Inferior parietal cortex (tissue), 1 donor: ENCODE measurements at regions not wholly inside any gene's neighbourhood (a gene's known extent, or its start where the extent isn't known, plus 50 kb on each side); places are given as distances from the start of the nearest gene placed in this dataset.
"Not testable (repeated sequence)": the region's sequence is repeated elsewhere in the genome, so short reads cannot be mapped to it uniquely, and the experiment has no call there.

Experiments
- DNase-seq: peaks from one replicate; pipeline ENCODE4 v3.0.0-alpha.2; 2016; ENCODE audit errors: extremely low spot score

- no peak for DNase-seq
These were observed 97.0 kb upstream of the SMARCA2 start for GRCh38 chr9:1918108-1918507.

GRCh38 chr9:1918622-1919021 is 96.5 kb upstream of the SMARCA2 start:
- no peak for DNase-seq

DNA sequence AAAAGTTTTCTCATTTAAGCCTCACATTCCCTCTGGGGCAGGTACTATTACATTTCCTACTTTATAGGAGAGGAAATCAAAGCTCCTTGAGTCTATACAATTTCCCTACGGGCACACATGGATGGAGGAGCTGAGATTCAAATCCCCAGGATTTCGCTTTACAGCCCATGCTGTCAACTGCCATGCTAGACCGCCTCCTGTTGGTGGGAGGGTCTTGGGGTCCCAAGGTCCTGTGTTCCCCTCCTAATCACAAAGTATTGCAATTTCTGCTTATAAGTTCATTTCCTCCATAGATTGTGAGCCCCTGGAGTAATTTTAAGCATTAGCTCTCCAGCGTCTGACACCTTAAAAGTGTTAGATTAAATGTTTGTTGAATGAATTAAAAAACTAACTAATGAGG is 95.9 kb upstream of the SMARCA2 start:
- DNase-seq = no peak

GRCh38 chr9:1920386-1920785 is 94.8 kb upstream of the SMARCA2 start:
- DNase-seq = no peak

DNA sequence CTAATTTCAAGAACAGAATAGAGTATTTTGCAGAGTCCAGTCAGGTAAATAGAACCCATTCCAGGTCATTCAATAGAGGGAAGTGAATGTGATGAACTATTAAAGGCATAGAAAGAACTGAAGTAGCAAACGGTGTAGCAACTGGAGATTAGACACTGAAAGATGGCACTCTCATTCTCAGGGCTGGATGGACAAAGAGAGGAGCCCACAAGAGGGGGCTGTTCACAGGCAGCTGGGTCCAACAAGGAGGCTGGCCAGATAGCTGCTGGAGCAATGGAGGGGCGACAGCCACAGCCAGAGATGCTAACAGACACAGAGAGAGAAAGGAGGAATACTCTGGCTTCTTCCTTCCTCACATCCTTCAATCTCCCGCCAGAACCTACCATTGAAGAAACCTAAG is 93.1 kb upstream of the SMARCA2 start:
- no peak for DNase-seq

DNA sequence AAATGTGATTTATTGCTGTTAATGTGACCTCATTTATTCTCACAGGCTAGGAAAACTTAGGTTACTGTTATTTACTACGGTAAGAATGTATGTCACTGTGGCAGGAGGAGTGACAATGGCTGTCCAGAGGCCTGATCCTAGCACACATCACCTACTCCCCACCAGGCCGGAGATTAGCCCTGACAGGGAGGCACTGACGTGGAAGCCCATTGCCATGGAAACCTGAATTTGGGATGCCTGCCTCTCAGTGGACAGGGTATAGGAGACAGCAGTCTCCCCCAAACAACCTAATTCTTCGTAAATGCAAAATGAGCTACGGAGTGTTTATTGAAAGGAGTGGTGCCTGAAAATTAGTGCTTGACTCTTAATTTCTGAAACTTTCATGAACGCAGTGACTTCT is 87.6 kb upstream of the SMARCA2 start:
- DNase-seq = no peak

GRCh38 chr9:1929134-1929533 is 86.0 kb upstream of the SMARCA2 start:
- DNase-seq = no peak

- no peak for DNase-seq
These were observed 85.4 kb upstream of the SMARCA2 start for GRCh38 chr9:1929722-1930244.

GRCh38 chr9:1930245-1930736 is 84.9 kb upstream of the SMARCA2 start:
- not testable (repeated sequence) for DNase-seq

DNA sequence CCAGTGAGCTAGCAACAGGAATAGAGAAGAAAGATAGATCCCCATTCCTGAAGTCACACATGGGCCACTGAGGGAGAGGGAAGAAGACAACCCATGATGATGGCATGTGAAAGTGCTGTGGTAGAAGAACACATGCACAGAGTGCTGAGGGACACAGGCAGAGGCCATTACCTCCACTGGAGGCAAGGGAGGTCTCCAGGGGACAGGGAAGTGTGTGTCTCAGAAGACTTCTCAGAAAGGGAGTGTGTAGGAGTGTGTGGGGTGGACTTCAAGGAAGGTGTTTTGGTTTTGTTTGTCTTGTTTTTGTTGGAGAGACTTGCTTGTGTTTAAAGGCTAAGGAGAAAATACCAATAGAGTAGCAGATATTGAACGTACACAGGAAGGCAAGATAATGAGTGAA is 77.0 kb upstream of the SMARCA2 start:
- DNase-seq = no peak

DNA sequence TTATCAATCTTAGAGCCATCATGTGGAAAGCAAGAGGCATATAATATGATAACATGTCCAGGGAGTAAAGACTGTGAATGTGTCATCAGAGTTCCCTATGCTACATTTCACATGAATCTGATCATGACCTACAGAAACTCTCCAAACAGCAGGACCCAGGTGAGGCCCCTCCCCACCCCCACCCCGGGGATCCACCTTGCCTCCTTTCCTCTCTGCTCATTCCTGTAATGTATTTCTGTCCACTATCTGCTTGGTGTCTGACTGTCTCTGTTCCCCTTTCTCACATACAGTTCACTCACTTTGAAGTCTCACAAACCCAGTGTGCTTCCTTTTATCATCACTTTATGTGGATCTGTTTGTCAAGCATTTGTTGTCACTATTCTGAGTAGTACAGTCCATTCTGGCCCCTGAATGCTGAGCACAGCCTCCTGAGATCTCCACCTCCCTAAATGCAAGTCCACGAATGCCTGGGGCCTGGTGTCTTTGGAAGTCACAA is 76.4 kb upstream of the SMARCA2 start:
- DNase-seq = no peak

GRCh38 chr9:1939466-1939865 is 75.7 kb upstream of the SMARCA2 start:
- DNase-seq = no peak

DNA sequence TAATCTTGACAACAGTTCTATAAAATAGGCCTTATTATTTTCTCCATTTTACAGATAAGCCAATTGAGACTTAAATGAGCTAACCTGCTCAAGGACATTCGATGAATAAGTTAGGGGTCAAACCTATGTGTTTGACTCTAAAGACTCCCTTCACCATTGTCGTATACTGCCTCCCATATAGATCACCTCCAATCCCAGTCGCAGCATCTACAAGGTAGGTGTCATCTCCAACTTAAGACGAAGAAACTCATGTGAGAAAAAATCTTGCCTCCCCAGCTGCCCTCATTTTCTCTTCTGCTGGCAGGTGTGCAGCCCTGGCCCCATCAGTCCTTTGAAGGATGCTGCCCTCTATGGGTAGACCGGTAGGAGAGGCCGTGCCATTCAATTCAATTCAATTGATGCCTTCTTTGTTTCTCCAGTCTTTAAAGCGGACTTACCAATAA is 75.2 kb upstream of the SMARCA2 start:
- peak; percentile 40 for DNase-seq

- DNase-seq = no peak
These were observed 73.2 kb upstream of the SMARCA2 start for GRCh38 chr9:1941989-1942388.

DNA sequence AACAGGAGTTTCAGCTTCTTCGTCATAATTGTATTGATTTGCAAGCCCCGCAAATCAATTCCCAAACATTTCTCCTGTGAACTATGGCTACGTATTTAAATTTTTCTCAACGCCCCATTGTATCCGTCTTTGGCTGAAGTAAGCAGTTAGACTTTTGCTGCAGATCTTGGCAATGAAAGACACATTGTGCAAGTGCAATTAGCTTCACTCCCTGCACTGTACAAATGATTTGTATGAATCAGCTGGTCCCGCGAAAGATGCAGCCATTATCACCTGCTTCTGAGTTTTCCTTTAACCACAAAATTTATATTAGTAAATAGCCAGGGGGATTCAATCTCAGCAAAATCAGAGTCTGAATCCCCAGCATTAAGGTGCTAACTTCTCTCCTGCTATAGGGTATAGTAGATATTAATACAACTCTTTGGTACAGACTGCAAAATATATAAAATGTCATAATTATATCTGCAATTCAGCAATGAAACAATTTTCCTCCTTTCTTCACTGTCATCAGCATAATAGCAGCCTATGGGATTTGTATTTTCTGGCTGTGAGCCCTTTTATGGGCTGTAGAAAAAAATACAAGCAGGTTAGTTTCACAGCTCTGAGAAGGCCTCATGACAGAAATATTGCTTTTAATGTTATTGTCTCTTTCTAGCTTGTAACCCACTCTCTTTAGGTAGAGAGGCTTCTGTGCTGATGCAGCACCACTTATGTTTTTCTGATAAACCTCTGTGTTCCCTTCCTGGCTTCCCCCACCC is 68.4 kb upstream of the SMARCA2 start:
- DNase-seq = no peak

GRCh38 chr9:1947438-1947837 is 67.7 kb upstream of the SMARCA2 start:
- DNase-seq = no peak

- DNase-seq = no peak
These were observed 66.6 kb upstream of the SMARCA2 start for GRCh38 chr9:1948541-1948940.

- DNase-seq = no peak
These were observed 63.7 kb upstream of the SMARCA2 start for GRCh38 chr9:1951446-1951845.

GRCh38 chr9:1952001-1952400 is 63.1 kb upstream of the SMARCA2 start:
- DNase-seq = no peak

GRCh38 chr9:1954238-1954637 is 60.9 kb upstream of the SMARCA2 start:
- no peak for DNase-seq

DNA sequence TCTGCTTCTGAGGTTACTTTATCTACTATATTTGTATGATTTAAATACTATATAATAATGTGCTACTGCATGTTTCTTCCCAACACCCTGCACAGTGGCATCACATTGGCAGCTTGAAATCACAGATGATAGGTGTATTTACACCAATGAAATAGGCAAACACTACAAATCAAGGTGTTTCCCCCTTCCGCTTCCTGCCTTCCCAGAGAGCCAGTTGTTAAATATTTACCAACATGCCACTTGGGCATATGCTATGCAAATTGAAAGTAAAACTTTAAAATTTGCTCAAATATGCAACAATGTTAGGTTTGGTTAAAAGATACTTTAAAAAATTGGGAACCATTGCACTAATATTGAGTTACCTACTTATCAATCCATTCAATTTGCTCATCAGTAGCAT is 58.2 kb upstream of the SMARCA2 start:
- DNase-seq = no peak

GRCh38 chr9:1957856-1958255 is 57.3 kb upstream of the SMARCA2 start:
- DNase-seq = no peak

DNA sequence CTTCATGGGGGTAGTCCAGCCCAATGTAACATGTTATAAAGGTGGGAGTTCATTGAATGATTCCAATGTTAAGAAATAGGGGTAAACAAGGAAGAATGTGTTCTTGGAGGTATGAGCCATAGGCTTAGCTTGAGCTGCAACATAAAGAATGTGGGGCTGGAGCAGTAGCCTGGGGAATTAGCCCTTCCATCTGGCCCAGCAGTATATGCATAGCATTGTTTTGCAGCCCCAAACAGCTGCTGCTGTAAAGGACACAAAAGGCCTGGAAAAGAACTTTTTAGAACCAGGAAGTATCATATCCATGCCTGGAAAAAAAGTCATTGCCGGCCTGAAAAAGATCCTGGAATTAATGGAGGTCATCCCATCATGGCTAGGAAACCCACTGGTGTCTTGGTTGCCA is 55.8 kb upstream of the SMARCA2 start:
- no peak for DNase-seq
